ENCODE measurements at regions not wholly inside any gene's neighbourhood (a gene's known extent, or its start where the extent isn't known, plus 50 kb on each side); places are given as distances from the start of the nearest gene placed in this dataset.

DNA sequence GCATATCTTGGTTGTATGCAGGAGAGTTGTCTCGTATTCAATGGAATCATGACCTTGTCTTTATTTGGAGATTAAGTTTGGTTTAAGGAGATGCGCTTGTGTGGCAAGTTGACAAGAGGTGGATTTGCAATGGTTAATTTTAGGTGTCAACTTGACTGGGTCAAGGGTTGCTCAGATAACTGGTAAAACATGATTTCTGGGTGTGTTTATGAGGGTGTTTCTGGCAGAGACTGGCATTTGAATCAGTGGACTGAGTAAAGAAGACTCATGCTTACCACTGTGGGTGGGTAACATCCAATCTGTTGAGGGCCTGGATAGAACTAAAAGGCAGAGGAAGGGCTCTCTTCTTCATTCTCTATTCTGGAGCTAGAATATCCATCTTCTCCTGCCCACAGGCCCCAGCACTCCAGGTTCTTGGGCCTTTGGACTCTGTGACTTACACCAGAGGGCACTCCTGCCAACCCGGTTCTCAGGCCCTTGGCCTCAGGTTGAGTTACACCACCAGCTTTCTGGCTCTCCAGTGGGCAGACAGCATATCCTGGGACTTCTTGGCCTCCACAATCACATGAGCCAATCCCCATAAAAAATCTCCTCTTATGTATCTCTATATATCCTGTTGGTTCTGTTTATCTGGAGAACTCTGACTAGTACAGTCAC lies 141.5 kb upstream of the ARID2 start:
- no TSS peak for BruUV-seq (replicated peaks)
- intact Hi-C loops (cut with micrococcal nuclease), result loop anchor here (1.0 kb wide), 1 partner anchor 137 kb away; no protein-coding TSS in a partner anchor
- Mint-ChIP-seq H3K9me3 (ENCODE audit: unreplicated experiment) (no peaks in the 10 kb centered on the region), H3K36me3 (ENCODE audit: insufficient read depth, unreplicated experiment) (no peaks in the 10 kb centered on the region), H3K27ac (ENCODE audit: low read depth, unreplicated experiment) (no peak overlapping the region), H3K4me1 (ENCODE audit: insufficient read depth, unreplicated experiment) (no peaks in the 10 kb centered on the region), H3K4me3 (ENCODE audit: unreplicated experiment) (no peak overlapping the region), H3K27me3 (ENCODE audit: insufficient read depth, unreplicated experiment) (no peaks in the 10 kb centered on the region)
- POLR2A ChIA-PET, result no interaction called here
- CTCF ChIA-PET, result interaction anchor here (0.7 to 1.1 kb wide), 2 partner anchors 44 to 139 kb away, joined by 3 to 4 read pairs; no protein-coding TSS in a partner anchor
- TF ChIP-seq, protein P1, sequence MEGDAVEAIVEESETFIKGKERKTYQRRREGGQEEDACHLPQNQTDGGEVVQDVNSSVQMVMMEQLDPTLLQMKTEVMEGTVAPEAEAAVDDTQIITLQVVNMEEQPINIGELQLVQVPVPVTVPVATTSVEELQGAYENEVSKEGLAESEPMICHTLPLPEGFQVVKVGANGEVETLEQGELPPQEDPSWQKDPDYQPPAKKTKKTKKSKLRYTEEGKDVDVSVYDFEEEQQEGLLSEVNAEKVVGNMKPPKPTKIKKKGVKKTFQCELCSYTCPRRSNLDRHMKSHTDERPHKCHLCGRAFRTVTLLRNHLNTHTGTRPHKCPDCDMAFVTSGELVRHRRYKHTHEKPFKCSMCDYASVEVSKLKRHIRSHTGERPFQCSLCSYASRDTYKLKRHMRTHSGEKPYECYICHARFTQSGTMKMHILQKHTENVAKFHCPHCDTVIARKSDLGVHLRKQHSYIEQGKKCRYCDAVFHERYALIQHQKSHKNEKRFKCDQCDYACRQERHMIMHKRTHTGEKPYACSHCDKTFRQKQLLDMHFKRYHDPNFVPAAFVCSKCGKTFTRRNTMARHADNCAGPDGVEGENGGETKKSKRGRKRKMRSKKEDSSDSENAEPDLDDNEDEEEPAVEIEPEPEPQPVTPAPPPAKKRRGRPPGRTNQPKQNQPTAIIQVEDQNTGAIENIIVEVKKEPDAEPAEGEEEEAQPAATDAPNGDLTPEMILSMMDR (IDR thresholded peaks at IDR 0.05; ENCODE audit: unreplicated experiment), result no peak
- peak; percentile 15 for DNase-seq (ENCODE audit: unreplicated experiment)

DNA sequence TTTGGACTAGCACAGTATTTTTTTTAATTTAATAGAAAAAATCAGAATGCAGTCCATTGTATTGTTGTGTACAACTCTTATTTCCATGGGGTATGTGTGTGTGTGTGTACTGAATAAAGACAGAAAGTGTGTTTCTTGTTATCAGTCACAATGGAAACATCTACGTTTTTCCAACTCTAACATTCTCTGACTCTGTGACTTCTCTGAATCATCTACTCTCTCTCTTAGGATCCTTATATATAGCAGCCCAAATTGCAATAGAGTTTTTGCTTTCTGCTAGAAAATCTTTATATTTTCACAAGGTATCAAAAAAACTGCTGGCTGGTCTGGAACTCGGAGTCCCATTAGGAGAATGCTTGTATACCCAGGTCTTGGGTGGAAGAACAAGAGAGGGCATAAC lies 138.9 kb upstream of the ARID2 start:
- Mint-ChIP-seq H3K9me3 (ENCODE audit: unreplicated experiment) (no peaks in the 10 kb centered on the region), H3K36me3 (ENCODE audit: insufficient read depth, unreplicated experiment) (no peaks in the 10 kb centered on the region), H3K27me3 (ENCODE audit: insufficient read depth, unreplicated experiment) (no peaks in the 10 kb centered on the region), H3K4me1 (ENCODE audit: insufficient read depth, unreplicated experiment) (no peaks in the 10 kb centered on the region), H3K4me3 (ENCODE audit: unreplicated experiment) (no peak overlapping the region), H3K27ac (ENCODE audit: low read depth, unreplicated experiment) (no peak overlapping the region)
- intact Hi-C loops (cut with micrococcal nuclease), result no loop called here
- no peak for DNase-seq (ENCODE audit: unreplicated experiment)
- TF ChIP-seq, protein P1 (IDR thresholded peaks at IDR 0.05; ENCODE audit: unreplicated experiment), result no peak
- BruUV-seq (replicated peaks), result no TSS peak
- CTCF ChIA-PET, result interaction anchor here (1.1 kb wide), 1 partner anchor 47 kb away, joined by 3 read pairs; no protein-coding TSS in a partner anchor
- POLR2A ChIA-PET, result interaction anchor here (1.6 kb wide), 1 partner anchor 138 kb away, joined by 4 read pairs; no protein-coding TSS in a partner anchor

DNA sequence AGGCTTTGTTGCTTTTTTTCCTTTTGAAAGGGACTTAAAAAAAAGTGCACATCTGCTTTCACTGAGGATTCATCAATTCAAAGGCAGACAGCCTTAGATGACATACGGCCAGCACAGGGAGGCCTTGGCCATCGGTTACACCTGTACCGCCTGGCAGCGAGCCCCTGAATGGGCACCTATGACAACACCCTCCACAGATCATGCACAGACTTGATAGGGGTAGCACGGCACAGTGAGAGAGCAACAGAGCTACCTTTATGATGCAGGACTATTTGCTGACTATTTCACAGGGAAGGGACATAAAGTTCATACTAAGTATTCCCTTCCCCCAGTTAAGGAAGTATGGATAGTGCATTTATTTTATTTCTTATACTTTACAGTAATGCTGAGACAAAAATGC lies 137.9 kb upstream of the ARID2 start:
- no TSS peak for BruUV-seq (replicated peaks)
- ChIA-PET CTCF (interaction anchor here (0.6 to 1.1 kb wide), 2 partner anchors 39 to 48 kb away, joined by 3 to 4 read pairs; no protein-coding TSS in a partner anchor), POLR2A (interaction anchor here (0.6 to 1.6 kb wide), 2 partner anchors 135 to 137 kb away, joined by 3 to 4 read pairs; no protein-coding TSS in a partner anchor)
- TF ChIP-seq, protein P1 (IDR thresholded peaks at IDR 0.05; ENCODE audit: unreplicated experiment), result no peak
- Mint-ChIP-seq H3K9me3 (ENCODE audit: unreplicated experiment) (no peaks in the 10 kb centered on the region), H3K36me3 (ENCODE audit: insufficient read depth, unreplicated experiment) (no peaks in the 10 kb centered on the region), H3K4me1 (ENCODE audit: insufficient read depth, unreplicated experiment) (no peaks in the 10 kb centered on the region), H3K27ac (ENCODE audit: low read depth, unreplicated experiment) (no peak overlapping the region), H3K4me3 (ENCODE audit: unreplicated experiment) (no peak overlapping the region), H3K27me3 (ENCODE audit: insufficient read depth, unreplicated experiment) (no peaks in the 10 kb centered on the region)
- DNase-seq (ENCODE audit: unreplicated experiment), result no peak
- intact Hi-C loops (cut with micrococcal nuclease), result no loop called here

DNA sequence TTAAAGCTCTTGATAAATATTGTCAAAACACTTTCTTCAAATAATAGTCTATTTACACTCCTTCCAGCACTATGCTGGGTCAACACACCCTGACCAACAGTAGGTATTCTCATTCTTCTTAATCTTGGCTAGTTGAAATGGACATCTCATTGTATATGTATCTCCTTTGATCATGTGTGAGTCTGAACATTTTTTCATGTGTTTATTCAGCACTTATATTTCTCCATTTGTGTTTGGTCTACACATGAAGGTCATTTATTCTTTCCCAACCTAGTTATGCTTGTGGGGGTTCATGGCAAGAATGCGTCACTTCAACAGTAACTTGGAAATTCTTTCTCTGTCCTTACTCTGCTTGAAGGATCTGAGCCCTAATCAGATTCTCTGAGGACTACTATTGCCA lies 133.1 kb upstream of the ARID2 start:
- POLR2A ChIA-PET, result no interaction called here
- Mint-ChIP-seq H3K27ac (ENCODE audit: low read depth, unreplicated experiment) (no peak overlapping the region), H3K9me3 (ENCODE audit: unreplicated experiment) (no peaks in the 10 kb centered on the region), H3K27me3 (ENCODE audit: insufficient read depth, unreplicated experiment) (no peaks in the 10 kb centered on the region), H3K4me1 (ENCODE audit: insufficient read depth, unreplicated experiment) (no peaks in the 10 kb centered on the region), H3K36me3 (ENCODE audit: insufficient read depth, unreplicated experiment) (no peaks in the 10 kb centered on the region), H3K4me3 (ENCODE audit: unreplicated experiment) (no peak overlapping the region)
- BruUV-seq (replicated peaks), result no TSS peak
- TF ChIP-seq, protein P1 (IDR thresholded peaks at IDR 0.05; ENCODE audit: unreplicated experiment), result no peak
- no peak for DNase-seq (ENCODE audit: unreplicated experiment)
- intact Hi-C loops (cut with micrococcal nuclease), result no loop called here
- CTCF ChIA-PET, result no interaction called here

All from MCF 10A (cell line).